OCI-LY1 (cell line): ENCODE measurements at regions not wholly inside any gene's neighbourhood (a gene's known extent, or its start where the extent isn't known, plus 50 kb on each side); places are given as distances from the start of the nearest gene placed in this dataset.

ENCODE experiments used
- CTCF ChIP-seq: fragments of 200-600 bp; sonication (generic), shearing (Covaris generic); IDR thresholded peaks from 2 replicates; pipeline ENCODE4 v1.5.1; 2017; ENCODE audit warnings: mild to moderate bottlenecking, antibody characterized with exemption, low read length, moderate library complexity, mixed read lengths
- EZH2 ChIP-seq: fragments of 200-600 bp; sonication (generic), shearing (Covaris generic); IDR thresholded peaks from 2 replicates; pipeline ENCODE4 v1.8.0; 2017; ENCODE audit warnings: borderline replicate concordance, mixed run types, mild to moderate bottlenecking, antibody characterized with exemption, low read length, moderate library complexity, mixed read lengths

GRCh38 chr21:38984568-38984967 is 178.8 kb downstream of the ETS2 start:
- no peak for TF ChIP-seq CTCF
- TF ChIP-seq EZH2 = no peak
